SK-N-SH (cell line): ENCODE measurements at regions not wholly inside any gene's neighbourhood (a gene's known extent, or its start where the extent isn't known, plus 50 kb on each side); places are given as distances from the start of the nearest gene placed in this dataset.

Experiments used
- CTCF ChIA-PET: fragments of 300-600, 350-600 bp; formaldehyde crosslinking; extraction: SDS; loops from one replicate; lab custom pipeline; 2021; lab: Yijun Ruan, JAX
- POLR2A ChIA-PET: fragments of 350-600 bp; sonication (Branson Sonifier 250); formaldehyde crosslinking; extraction: SDS; loops from one replicate; lab custom pipeline; 2020; ENCODE audit warnings: antibody characterized with exemption, inconsistent platforms; lab: Yijun Ruan, JAX
- DNase-seq: peaks from one replicate; pipeline ENCODE4 v3.0.0; 2012
- H2AFZ ChIP-seq: fragments of 200-600 bp; sonication (generic); 2 replicates; pipeline ENCODE4 v1.8.1; 2016; ENCODE audit warnings: antibody characterized with exemption, mild to moderate bottlenecking, low read depth
- H3F3A ChIP-seq: fragments of 200-600 bp; sonication (generic); replicated peaks from 2 replicates; pipeline ENCODE3; 2016; ENCODE audit warnings: antibody characterized with exemption, mild to moderate bottlenecking; ENCODE audit not compliant: insufficient read depth
- H3K27ac ChIP-seq, 2 experiments: fragments of 200-500 bp in 1 of 2; fragments of 200-600 bp in 1 of 2; sonication (Bioruptor generic) in 1 of 2; sonication (generic), shearing (Covaris generic) in 1 of 2; 2 replicates each; pipeline versions ENCODE4 v1.5.1 to v1.6.1; 2014 to 2016; ENCODE audit warnings: low read depth in 2 of 2, inconsistent platforms in 1 of 2, low read length in 1 of 2, mild to moderate bottlenecking in 1 of 2, mixed read lengths in 1 of 2
- H3K27me3 ChIP-seq: fragments of 200-600 bp; sonication (generic), shearing (Covaris generic); 2 replicates; pipeline ENCODE4 v1.6.1; 2016; ENCODE audit warnings: mixed run types; ENCODE audit not compliant: insufficient read depth
- H3K36me3 ChIP-seq, 2 experiments: fragments of 200-500 bp in 1 of 2; fragments of 200-600 bp in 1 of 2; sonication (Bioruptor generic) in 1 of 2; sonication (generic) in 1 of 2; replicated peaks in 1 of 2; 2 replicates each; pipeline versions ENCODE3 to v1.5.1; 2014 to 2016; ENCODE audit warnings: low read length in 1 of 2, mild to moderate bottlenecking in 1 of 2; ENCODE audit not compliant: insufficient read depth in 2 of 2, control insufficient read depth in 1 of 2
- H3K4me1 ChIP-seq, 2 experiments: fragments of 200-500 bp in 1 of 2; fragments of 200-600 bp in 1 of 2; sonication (Bioruptor generic) in 1 of 2; sonication (generic), shearing (Covaris generic) in 1 of 2; 2 replicates each; pipeline versions ENCODE4 v1.5.1 to v1.6.1; 2014 to 2016; ENCODE audit warnings: low read depth in 1 of 2, low read length in 1 of 2, mixed run types in 1 of 2; ENCODE audit not compliant: insufficient read depth in 2 of 2, control insufficient read depth in 1 of 2
- H3K4me2 ChIP-seq: fragments of 200-600 bp; sonication (generic), shearing (Covaris generic); 2 replicates; pipeline ENCODE4 v1.6.1; 2017; ENCODE audit warnings: mixed run types
- H3K4me3 ChIP-seq, 2 experiments: fragments of 200-500 bp in 1 of 2; fragments of 200-600 bp in 1 of 2; sonication (Bioruptor generic) in 1 of 2; sonication (generic), shearing (Covaris generic) in 1 of 2; 2 replicates each; pipeline versions ENCODE4 v1.5.1 to v1.8.1; 2014 to 2016; ENCODE audit warnings: low read depth in 2 of 2, inconsistent platforms in 1 of 2, low read length in 1 of 2, mild to moderate bottlenecking in 1 of 2, mixed read lengths in 1 of 2, moderate library complexity in 1 of 2
- H3K79me2 ChIP-seq: fragments of 200-600 bp; sonication (generic); 2 replicates; pipeline ENCODE4 v1.8.1; 2017; ENCODE audit warnings: mild to moderate bottlenecking; ENCODE audit not compliant: insufficient read depth
- H3K9ac ChIP-seq: fragments of 200-600 bp; sonication (generic); 2 replicates; pipeline ENCODE4 v1.6.1; 2017; ENCODE audit warnings: mixed run types
- H3K9me2 ChIP-seq: fragments of 200-600 bp; sonication (generic); 2 replicates; pipeline ENCODE4 v1.6.1; 2017; ENCODE audit warnings: mixed run types
- H3K9me3 ChIP-seq: fragments of 200-600 bp; sonication (generic); 2 replicates; pipeline ENCODE4 v1.6.1; 2017; ENCODE audit warnings: mixed run types, mild to moderate bottlenecking, moderate library complexity
- H4K20me1 ChIP-seq: fragments of 200-600 bp; sonication (generic); 2 replicates; pipeline ENCODE4 v1.6.1; 2017; ENCODE audit warnings: mild to moderate bottlenecking, mixed run types; ENCODE audit not compliant: insufficient read depth
- CHD2 ChIP-seq: fragments of 150-350 bp; IDR thresholded peaks from 2 replicates; pipeline ENCODE4 v1.6.1; 2018; ENCODE audit warnings: low read length; ENCODE audit not compliant: partially characterized antibody
- CTCF ChIP-seq: fragments of 200-600 bp; sonication (generic); IDR thresholded peaks from 2 replicates; pipeline ENCODE4 v1.6.1; 2017; ENCODE audit warnings: antibody characterized with exemption, mild to moderate bottlenecking, moderate library complexity
- EP300 ChIP-seq, 2 experiments: IDR thresholded peaks; 2 replicates each; pipeline versions ENCODE4 v1.4.0 to v1.6.1; 2012; ENCODE audit warnings: borderline replicate concordance in 1 of 2, low read depth in 1 of 2, low read length in 1 of 2
- FOSL2 ChIP-seq: IDR thresholded peaks from 2 replicates; pipeline ENCODE4 v1.4.0; 2012; ENCODE audit warnings: low read depth, mild to moderate bottlenecking, moderate library complexity, borderline replicate concordance
- FOXJ3 ChIP-seq: sonication (generic); formaldehyde crosslinking; IDR thresholded peaks from 2 replicates; pipeline ENCODE4 v1.5.1; 2020; ENCODE audit warnings: mild to moderate bottlenecking, missing genetic modification reagents
- FOXM1 ChIP-seq: IDR thresholded peaks from 2 replicates; pipeline ENCODE4 v1.4.0; 2012; ENCODE audit warnings: low read depth, mild to moderate bottlenecking
- GABPA ChIP-seq: IDR thresholded peaks from 2 replicates; pipeline ENCODE4 v1.4.0; 2012; ENCODE audit warnings: low read depth, mild to moderate bottlenecking
- GATA2 ChIP-seq: sonication (generic); formaldehyde crosslinking; IDR thresholded peaks from 2 replicates; pipeline ENCODE4 v1.5.0; 2020; ENCODE audit warnings: mild to moderate bottlenecking, missing genetic modification reagents
- JUND ChIP-seq: IDR thresholded peaks from 2 replicates; pipeline ENCODE4 v1.4.0; 2012
- MEF2A ChIP-seq: IDR thresholded peaks from 2 replicates; pipeline ENCODE4 v1.4.0; 2012; ENCODE audit warnings: low read depth, borderline replicate concordance
- NRF1 ChIP-seq: IDR thresholded peaks from 2 replicates; pipeline ENCODE4 v1.6.1; 2012; ENCODE audit warnings: low read depth, mild to moderate bottlenecking, low read length
- POLR2AphosphoS5 ChIP-seq: IDR thresholded peaks from 2 replicates; pipeline ENCODE4 v1.6.1; 2012; ENCODE audit warnings: low read depth, low read length
- RAD21 ChIP-seq: IDR thresholded peaks from 2 replicates; pipeline ENCODE4 v1.6.1; 2012; ENCODE audit warnings: mild to moderate bottlenecking, low read length
- RCOR1 ChIP-seq: fragments of 150-350 bp; IDR thresholded peaks from 2 replicates; pipeline ENCODE4 v1.6.1; 2017; ENCODE audit warnings: antibody characterized with exemption, low read length
- RFX5 ChIP-seq: IDR thresholded peaks from 2 replicates; pipeline ENCODE4 v1.6.1; 2012; ENCODE audit warnings: mild to moderate bottlenecking, improper control_type of control experiment, low read length
- RXRA ChIP-seq: IDR thresholded peaks from 2 replicates; pipeline ENCODE4 v1.4.0; 2012; ENCODE audit warnings: low read depth, mild to moderate bottlenecking, borderline replicate concordance
- SIN3A ChIP-seq: IDR thresholded peaks from 2 replicates; pipeline ENCODE4 v1.6.1; 2012; ENCODE audit warnings: low read depth, mild to moderate bottlenecking, low read length, moderate library complexity, borderline replicate concordance
- SMC3 ChIP-seq: IDR thresholded peaks from 2 replicates; pipeline ENCODE4 v1.6.1; 2012; ENCODE audit warnings: low read depth, low read length, improper control_type of control experiment
- TAF1 ChIP-seq: IDR thresholded peaks from 2 replicates; pipeline ENCODE4 v1.6.1; 2012; ENCODE audit warnings: low read depth, mild to moderate bottlenecking, low read length, moderate library complexity, borderline replicate concordance
- TCF12 ChIP-seq: IDR thresholded peaks from 2 replicates; pipeline ENCODE4 v1.4.0; 2012
- TEAD4 ChIP-seq: IDR thresholded peaks from 2 replicates; pipeline ENCODE4 v1.4.0; 2012; ENCODE audit warnings: mild to moderate bottlenecking, borderline replicate concordance; ENCODE audit not compliant: insufficient read depth
- YY1 ChIP-seq: IDR thresholded peaks from 2 replicates; pipeline ENCODE4 v1.4.0; 2012; ENCODE audit warnings: low read depth, mild to moderate bottlenecking
- WGBS: methylation state at CpG from one replicate; pipeline ENCODE4 v1.1.6; 2017; ENCODE audit warnings: low lambda C conversion rate; 5-methylcytosine and 5-hydroxymethylcytosine counted together
- TF ChIP-seq, protein P1 (sequence below): IDR thresholded peaks from 2 replicates; pipeline ENCODE4 v1.4.0; 2012; ENCODE audit warnings: low read depth

GRCh38 chr14:56874375-56874774 is 64.1 kb upstream of the OTX2 start:
- 2% methylated on average over 5 of the region's 5 CpGs for WGBS
- H3K4me2 ChIP-seq: no peak overlapping the region
- no peaks in the 10 kb centered on the region for H3K36me3 ChIP-seq
- peak overlapping the region in 1 of 2 experiments; percentile 37; a peak in 1 of 4 replicates for H3K4me3 ChIP-seq
- no peaks in the 10 kb centered on the region for H3K9me3 ChIP-seq
- no peaks in the 10 kb centered on the region; the same call in 1 of the 2 replicates for H3K27me3 ChIP-seq
- ChIA-PET POLR2A (no interaction called here), CTCF (interaction anchor here (0.6 to 1.1 kb wide), 2 partner anchors 14 to 385 kb away, joined by 3 read pairs; no protein-coding TSS in a partner anchor)
- no peak overlapping the region for H3K27ac ChIP-seq
- H3K79me2 ChIP-seq: no peaks in the 10 kb centered on the region
- no peak for DNase-seq
- H3K9me2 ChIP-seq: no peaks in the 10 kb centered on the region
- no peak for TF ChIP-seq FOXM1
- TF ChIP-seq FOSL2: no peak
- TF ChIP-seq YY1: no peak
- TF ChIP-seq CHD2: no peak
- no peak for TF ChIP-seq TAF1
- TF ChIP-seq RCOR1: no peak
- peak; percentile 46 for TF ChIP-seq CTCF
- TF ChIP-seq EP300 (IDR thresholded peaks at IDR 0.05; ENCODE audit: borderline replicate concordance in 1 of 2, low read depth in 1 of 2, low read length in 1 of 2): no peak
- no peak for TF ChIP-seq GABPA
- TF ChIP-seq RAD21: 0 out of 2 replicates have a peak, but pooled peaks have one; percentile 20
- TF ChIP-seq GATA2 (CRISPR knock-in tag): no peak
- TF ChIP-seq TEAD4: no peak
- no peak for TF ChIP-seq FOXJ3 (CRISPR knock-in tag)
- TF ChIP-seq SMC3: no peak
- H3K9ac ChIP-seq: no peak overlapping the region
- H2AFZ ChIP-seq: no peak overlapping the region
- no peaks in the 10 kb centered on the region for H3K4me1 ChIP-seq
- no peaks in the 10 kb centered on the region for H3F3A ChIP-seq
- no peaks in the 10 kb centered on the region for H4K20me1 ChIP-seq

- ChIA-PET POLR2A (no interaction called here), CTCF (no interaction called here)
Measured at GRCh38 chr14:56870336-56870735, 60.1 kb upstream of the OTX2 start.

More at GRCh38 chr14:56870336-56870735, 60.1 kb upstream of the OTX2 start:
- Histone ChIP-seq H3K9me3 (no peaks in the 10 kb centered on the region), H3K4me1 (no peaks in the 10 kb centered on the region), H3K27me3 (peaks cover 6% of the 10 kb centered on the region; the same call in 1 of the 2 replicates), H3K4me3 (no peak overlapping the region), H3F3A (no peaks in the 10 kb centered on the region), H3K9ac (no peak overlapping the region), H3K36me3 (no peaks in the 10 kb centered on the region), H2AFZ (no peak overlapping the region)
- TF ChIP-seq EP300 (IDR thresholded peaks at IDR 0.05; ENCODE audit: borderline replicate concordance in 1 of 2, low read depth in 1 of 2, low read length in 1 of 2): no peak
- TF ChIP-seq RXRA: no peak
- TF ChIP-seq TEAD4: no peak
- no peak for TF ChIP-seq RFX5
- TF ChIP-seq NRF1: no peak
- no peak for TF ChIP-seq POLR2AphosphoS5
- TF ChIP-seq MEF2A: no peak
- no peak for TF ChIP-seq TCF12
- no peak for TF ChIP-seq CTCF
- no peak for TF ChIP-seq FOSL2
- TF ChIP-seq, protein P1, sequence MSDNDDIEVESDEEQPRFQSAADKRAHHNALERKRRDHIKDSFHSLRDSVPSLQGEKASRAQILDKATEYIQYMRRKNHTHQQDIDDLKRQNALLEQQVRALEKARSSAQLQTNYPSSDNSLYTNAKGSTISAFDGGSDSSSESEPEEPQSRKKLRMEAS: no peak
- TF ChIP-seq JUND: no peak
- no peak for TF ChIP-seq SIN3A
- TF ChIP-seq, all 33 proteins: peak for 0
- Histone ChIP-seq H3K4me2 (no peak overlapping the region), H4K20me1 (no peaks in the 10 kb centered on the region), H3K27ac (no peak overlapping the region), H3K9me2 (no peaks in the 10 kb centered on the region), H3K79me2 (no peaks in the 10 kb centered on the region)
- WGBS: 16% methylated on average over 2 of the region's 2 CpGs
- DNase-seq: no peak
